Subcutaneous abdominal adipose tissue (tissue), 5 donors: ENCODE measurements at regions not wholly inside any gene's neighbourhood (a gene's known extent, or its start where the extent isn't known, plus 50 kb on each side); places are given as distances from the start of the nearest gene placed in this dataset.

Experiments used
- H3K27ac ChIP-seq: one replicate; pipeline ENCODE4 v1.7.0; 2013; ENCODE audit warnings: low read depth, mild to moderate bottlenecking, inconsistent platforms, low read length, moderate library complexity
- H3K27me3 ChIP-seq, 5 donors: one replicate each; pipeline ENCODE4 v1.7.0; 2013; ENCODE audit warnings: low read length in 5 of 5, inconsistent platforms in 1 of 5; ENCODE audit not compliant: control insufficient read depth in 5 of 5, insufficient read depth in 4 of 5
- H3K36me3 ChIP-seq, 5 donors: one replicate each; pipeline ENCODE4 v1.7.0; 2013; ENCODE audit warnings: low read length in 5 of 5; ENCODE audit not compliant: control insufficient read depth in 5 of 5, insufficient read depth in 5 of 5
- H3K4me1 ChIP-seq, 5 donors: one replicate each; pipeline ENCODE4 v1.7.0; 2013; ENCODE audit warnings: low read length in 5 of 5, mild to moderate bottlenecking in 3 of 5, moderate library complexity in 1 of 5; ENCODE audit not compliant: control insufficient read depth in 5 of 5, insufficient read depth in 5 of 5
- H3K4me3 ChIP-seq, 5 donors: one replicate each; pipeline ENCODE4 v1.7.0; 2013; ENCODE audit warnings: low read length in 5 of 5, low read depth in 1 of 5
- H3K9ac ChIP-seq, 5 donors: one replicate each; pipeline ENCODE4 v1.7.0; 2013; ENCODE audit warnings: low read length in 5 of 5, mild to moderate bottlenecking in 4 of 5, moderate library complexity in 3 of 5
- H3K9me3 ChIP-seq, 5 donors: one replicate each; pipeline ENCODE4 v1.7.0; 2013; ENCODE audit warnings: low read length in 5 of 5; ENCODE audit not compliant: control insufficient read depth in 5 of 5
- donor health status: healthy.
- donor health status: healthy.
- donor health status: healthy.
- donor health status: healthy.
- donor health status: healthy.

DNA sequence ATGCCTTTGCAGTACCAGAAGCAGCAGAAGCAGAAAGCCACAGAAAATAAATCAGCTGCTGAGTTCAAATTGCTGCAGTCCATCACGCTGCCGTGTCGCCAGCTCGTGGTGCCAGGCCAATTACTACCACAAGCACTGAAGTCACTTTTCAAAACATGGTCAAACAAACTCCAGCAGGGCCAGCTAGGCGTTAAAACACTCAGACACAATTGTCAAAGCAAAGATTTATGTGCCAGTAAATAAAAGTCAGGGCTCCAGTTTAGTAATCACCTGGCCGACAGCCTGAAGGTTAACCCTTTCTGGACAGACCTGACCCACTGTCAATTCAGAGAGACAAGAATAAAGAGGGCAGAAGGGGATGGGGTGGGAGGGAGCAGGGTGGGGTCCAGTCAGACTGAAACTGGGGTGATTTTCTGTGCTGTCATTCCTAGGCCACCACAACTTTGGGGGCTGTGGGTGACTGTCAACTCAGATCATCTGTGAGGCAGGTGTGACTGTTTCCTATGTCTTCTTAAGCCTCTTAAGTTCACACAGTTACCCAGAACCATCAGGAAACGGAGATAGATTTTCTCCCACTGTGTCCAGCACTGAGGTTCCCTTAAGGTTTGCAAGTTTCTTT lies 109.8 kb upstream of the FUT8 start:
- Histone ChIP-seq H3K4me3 (no peak overlapping the region), H3K9ac (no peak overlapping the region), H3K27ac (no peak overlapping the region), H3K36me3 (no peaks in the 10 kb centered on the region), H3K27me3 (peaks cover 0 to 3% (median 0%) of the 10 kb centered on the region in 5 donors), H3K4me1 (no peaks in the 10 kb centered on the region), H3K9me3 (no peaks in the 10 kb centered on the region)

DNA sequence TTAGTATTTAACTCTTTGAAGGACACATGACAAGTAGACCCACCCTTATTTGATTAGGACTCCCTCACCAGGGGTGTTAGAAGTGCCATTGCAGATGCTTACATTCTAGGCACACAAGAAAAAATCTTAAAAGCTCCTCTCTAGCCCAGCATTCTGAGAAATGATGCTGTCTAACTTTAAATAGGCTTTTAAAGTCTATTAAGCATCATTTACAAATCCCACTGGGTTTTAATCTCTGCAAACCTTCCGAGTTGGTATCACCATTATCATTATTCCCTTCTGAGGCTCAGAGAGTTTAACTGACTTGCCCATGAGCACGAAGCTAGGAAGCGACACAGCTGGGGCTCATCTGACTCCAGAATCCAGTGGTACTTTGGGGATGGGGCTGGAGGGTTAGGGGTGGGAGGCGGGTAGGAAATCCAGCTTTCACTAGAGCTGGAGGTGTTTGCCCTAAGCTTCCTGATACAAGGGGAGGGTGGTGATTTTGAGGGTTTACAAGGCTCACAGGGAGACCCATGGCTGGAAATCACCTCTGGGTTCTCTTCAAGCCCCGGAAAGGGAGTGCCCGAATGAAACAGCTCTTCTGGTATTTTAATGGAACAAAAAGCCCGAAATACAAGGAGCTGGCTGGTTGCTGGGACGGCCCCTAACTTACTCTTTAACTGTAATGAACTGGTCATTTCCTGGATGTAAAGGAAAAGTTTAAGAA lies 109.2 kb upstream of the FUT8 start:
- H3K36me3 ChIP-seq = no peaks in the 10 kb centered on the region
- no peak overlapping the region for H3K9ac ChIP-seq
- no peaks in the 10 kb centered on the region for H3K9me3 ChIP-seq
- H3K4me1 ChIP-seq = no peaks in the 10 kb centered on the region
- no peak overlapping the region for H3K4me3 ChIP-seq
- H3K27ac ChIP-seq = no peak overlapping the region
- peaks cover 0 to 3% (median 0%) of the 10 kb centered on the region in 5 donors for H3K27me3 ChIP-seq

DNA sequence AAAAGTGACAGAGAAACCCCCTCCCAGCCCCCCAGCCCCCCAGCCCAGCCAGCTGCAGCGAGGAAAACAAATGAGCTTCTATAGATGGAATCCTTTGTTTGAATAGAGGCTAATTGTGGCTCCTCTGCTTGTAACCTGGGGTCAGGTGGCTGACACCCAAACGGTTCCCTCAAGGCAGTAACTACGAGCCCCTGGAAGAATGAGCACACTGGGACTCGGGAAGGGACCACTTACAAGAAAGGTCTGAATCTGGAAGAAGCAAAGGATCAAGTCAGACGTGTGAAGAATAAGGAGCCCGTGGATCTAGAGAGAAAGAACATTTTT lies 108.7 kb upstream of the FUT8 start:
- no peak overlapping the region for H3K9ac ChIP-seq
- H3K36me3 ChIP-seq = no peaks in the 10 kb centered on the region
- H3K27ac ChIP-seq = no peak overlapping the region
- no peak overlapping the region for H3K4me3 ChIP-seq
- H3K9me3 ChIP-seq = no peaks in the 10 kb centered on the region
- no peaks in the 10 kb centered on the region for H3K4me1 ChIP-seq
- peaks cover 0 to 3% (median 0%) of the 10 kb centered on the region in 5 donors for H3K27me3 ChIP-seq

DNA sequence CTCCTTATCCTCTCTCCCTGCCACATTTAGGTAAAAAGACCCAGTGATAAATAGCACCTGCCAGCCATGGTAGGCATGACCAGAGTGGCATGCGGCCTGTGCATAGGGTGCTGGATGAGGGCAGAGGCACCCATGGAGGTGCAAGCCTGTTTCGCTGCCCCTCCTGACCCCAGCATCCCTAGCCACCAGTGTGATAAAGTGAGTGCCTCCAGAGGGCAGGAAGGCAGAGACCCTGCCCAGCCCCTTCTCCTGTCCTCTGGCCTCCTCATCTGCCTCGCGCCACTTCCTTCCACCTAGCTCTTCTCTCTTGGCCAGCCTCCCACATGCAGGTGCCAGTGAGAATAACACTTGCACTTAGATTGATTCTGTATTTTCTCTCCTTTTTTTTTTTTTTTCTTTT lies 108.3 kb upstream of the FUT8 start:
- no peaks in the 10 kb centered on the region for H3K9me3 ChIP-seq
- H3K36me3 ChIP-seq = no peaks in the 10 kb centered on the region
- peaks cover 0 to 3% (median 0%) of the 10 kb centered on the region in 5 donors for H3K27me3 ChIP-seq
- H3K27ac ChIP-seq = no peak overlapping the region
- H3K4me3 ChIP-seq = no peak overlapping the region
- H3K9ac ChIP-seq = no peak overlapping the region
- no peaks in the 10 kb centered on the region for H3K4me1 ChIP-seq

DNA sequence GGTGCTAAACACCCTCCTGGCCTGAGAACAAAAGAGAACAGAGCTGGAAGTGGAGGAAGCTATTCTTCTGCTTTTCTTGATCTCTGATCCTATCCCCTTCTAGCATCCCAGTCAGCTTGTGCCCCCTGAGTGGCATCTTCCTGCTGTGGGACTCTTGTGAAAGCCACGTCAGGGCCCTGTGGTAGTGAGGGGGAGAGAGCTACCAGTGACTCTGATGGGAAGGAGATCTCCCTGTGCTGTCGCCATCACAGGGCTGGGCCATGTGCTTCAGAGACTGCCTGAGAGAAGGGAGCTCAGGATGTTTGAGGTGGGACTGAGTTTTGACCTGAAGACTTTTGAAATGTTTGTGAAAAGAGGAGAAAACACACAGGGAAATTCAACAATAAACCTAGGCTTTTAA lies 107.6 kb upstream of the FUT8 start:
- no peak overlapping the region for H3K9ac ChIP-seq
- H3K4me1 ChIP-seq = no peaks in the 10 kb centered on the region
- no peaks in the 10 kb centered on the region for H3K9me3 ChIP-seq
- H3K4me3 ChIP-seq = no peak overlapping the region
- H3K27me3 ChIP-seq = peaks cover 0 to 3% (median 0%) of the 10 kb centered on the region in 5 donors
- no peak overlapping the region for H3K27ac ChIP-seq
- no peaks in the 10 kb centered on the region for H3K36me3 ChIP-seq

DNA sequence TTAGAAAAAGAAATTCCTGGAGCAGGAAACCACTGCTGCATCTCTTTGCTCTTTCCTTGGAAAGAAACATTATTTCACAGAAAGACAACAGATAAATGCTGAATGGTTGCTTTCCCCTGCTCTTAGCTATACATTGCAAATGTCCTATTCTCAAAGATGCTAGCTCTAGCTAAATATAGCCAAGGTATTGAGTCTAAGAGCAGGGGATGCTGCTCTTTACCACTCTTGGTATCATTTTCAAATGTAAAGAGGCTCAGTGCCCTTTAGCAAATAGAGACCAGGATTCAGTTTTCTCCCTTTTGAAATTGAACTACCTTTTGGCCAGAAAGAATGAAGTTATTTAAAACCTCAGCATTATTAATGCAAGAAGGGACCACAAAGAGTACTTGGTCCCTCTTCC lies 104.0 kb upstream of the FUT8 start:
- no peaks in the 10 kb centered on the region for H3K9me3 ChIP-seq
- H3K4me1 ChIP-seq = no peaks in the 10 kb centered on the region
- H3K36me3 ChIP-seq = no peaks in the 10 kb centered on the region
- H3K9ac ChIP-seq = no peak overlapping the region
- no peak overlapping the region for H3K4me3 ChIP-seq
- peaks cover 0 to 3% (median 0%) of the 10 kb centered on the region in 5 donors for H3K27me3 ChIP-seq
- no peak overlapping the region for H3K27ac ChIP-seq

DNA sequence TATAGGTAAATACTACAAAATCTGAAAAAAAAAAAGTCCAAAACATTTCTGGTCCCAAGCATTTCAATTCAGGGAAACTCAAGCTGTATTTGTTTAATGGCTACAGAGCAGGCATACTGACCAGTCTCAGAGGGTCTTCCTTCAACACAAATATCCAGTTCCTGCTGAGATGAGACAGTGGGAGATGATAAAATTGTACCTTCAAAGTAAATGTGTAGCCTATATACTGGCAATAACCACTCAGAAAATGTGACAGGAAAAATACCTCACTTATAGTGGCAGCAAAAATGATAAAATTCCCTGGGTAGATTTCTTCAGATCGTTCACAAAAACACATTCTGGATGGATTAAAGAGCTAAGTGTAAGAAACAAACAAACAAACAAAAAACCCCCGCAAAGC lies 102.0 kb upstream of the FUT8 start:
- H3K9me3 ChIP-seq = peaks cover 0 to under 1% (median 0%) of the 10 kb centered on the region in 5 donors
- no peak overlapping the region for H3K4me3 ChIP-seq
- H3K27me3 ChIP-seq = no peaks in the 10 kb centered on the region
- no peak overlapping the region for H3K27ac ChIP-seq
- H3K9ac ChIP-seq = no peak overlapping the region
- no peaks in the 10 kb centered on the region for H3K4me1 ChIP-seq
- H3K36me3 ChIP-seq = no peaks in the 10 kb centered on the region

DNA sequence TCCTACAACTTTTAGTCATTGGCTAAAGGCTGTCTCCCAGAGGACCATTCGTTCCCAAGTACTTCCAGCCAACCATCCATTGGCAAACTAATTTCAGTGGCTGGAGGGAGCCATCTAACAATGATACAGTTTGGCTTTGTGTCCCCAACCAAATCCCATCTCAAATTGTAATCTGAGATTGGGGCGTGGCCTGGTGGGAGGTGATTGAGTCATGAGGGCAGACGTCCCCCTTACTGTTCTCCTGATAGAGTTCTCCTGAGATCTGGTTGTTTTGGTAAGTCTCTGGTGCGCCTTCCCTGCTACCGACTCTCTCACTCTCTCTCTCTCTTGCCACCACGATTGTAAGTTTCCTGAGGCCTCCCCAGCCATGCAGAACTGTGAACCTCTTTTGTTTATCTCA lies 99.7 kb upstream of the FUT8 start:
- no peaks in the 10 kb centered on the region for H3K36me3 ChIP-seq
- no peak overlapping the region for H3K4me3 ChIP-seq
- no peaks in the 10 kb centered on the region for H3K4me1 ChIP-seq
- no peak overlapping the region for H3K9ac ChIP-seq
- no peak overlapping the region for H3K27ac ChIP-seq
- H3K9me3 ChIP-seq = peaks cover 0 to 8% (median 4%) of the 10 kb centered on the region in 5 donors
- H3K27me3 ChIP-seq = no peaks in the 10 kb centered on the region

DNA sequence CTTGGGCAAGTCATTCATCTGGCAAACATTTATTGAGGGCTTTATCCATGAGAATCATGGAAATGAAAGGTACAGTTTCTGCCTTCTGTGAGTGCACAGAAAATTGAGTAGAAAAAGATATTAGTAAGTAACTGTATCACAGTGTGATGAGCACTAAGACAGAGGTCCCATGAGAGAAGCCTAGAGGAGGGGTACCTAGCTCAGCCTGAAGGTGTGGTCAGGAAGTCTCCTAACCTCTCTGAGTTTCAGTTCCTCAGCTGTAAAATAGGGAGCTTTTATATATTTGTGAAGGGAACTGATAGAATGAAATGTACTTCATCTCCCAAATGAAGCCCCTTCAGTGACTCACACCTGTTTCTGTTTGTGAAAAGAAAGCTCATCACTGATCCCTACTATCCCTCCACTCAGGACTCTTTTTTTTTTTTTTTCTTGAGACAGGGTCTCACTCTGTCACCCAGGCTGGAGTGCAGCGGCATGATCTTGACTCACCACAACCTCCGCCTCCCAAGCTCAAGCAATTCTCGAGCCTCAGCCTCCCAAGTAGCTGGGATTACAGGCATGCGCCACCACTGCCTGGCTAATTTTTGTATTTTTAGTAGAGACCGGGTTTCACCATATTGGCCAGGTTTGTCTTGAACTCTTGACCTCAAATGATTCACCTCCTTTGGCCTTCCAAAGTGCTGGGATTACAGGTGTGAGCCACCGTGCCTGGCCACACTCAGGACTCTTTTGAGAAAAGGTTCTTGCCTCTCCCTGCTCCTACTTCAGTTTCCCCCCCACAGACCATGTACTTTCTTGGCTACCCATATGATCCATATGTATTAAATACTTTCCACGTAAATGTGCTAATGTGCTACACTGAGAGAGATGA lies 93.7 kb upstream of the FUT8 start:
- H3K4me1 ChIP-seq = peaks cover 0 to 2% (median 0%) of the 10 kb centered on the region in 5 donors
- H3K4me3 ChIP-seq = no peak overlapping the region
- no peak overlapping the region for H3K27ac ChIP-seq

More for the DNA sequence above, 93.7 kb upstream of the FUT8 start:
- H3K9me3 ChIP-seq = peaks cover 0 to 8% (median 4%) of the 10 kb centered on the region in 5 donors
- no peaks in the 10 kb centered on the region for H3K27me3 ChIP-seq
- H3K36me3 ChIP-seq = no peaks in the 10 kb centered on the region
- no peak overlapping the region for H3K9ac ChIP-seq
